ENCODE measurements at regions not wholly inside any gene's neighbourhood (a gene's known extent, or its start where the extent isn't known, plus 50 kb on each side); places are given as distances from the start of the nearest gene placed in this dataset.
A peak's percentile ranks its signal among the peaks of the same experiment; 100 is the strongest.
"Not testable (repeated sequence)": the region's sequence is repeated elsewhere in the genome, so short reads cannot be mapped to it uniquely, and the experiment has no call there.

DNA sequence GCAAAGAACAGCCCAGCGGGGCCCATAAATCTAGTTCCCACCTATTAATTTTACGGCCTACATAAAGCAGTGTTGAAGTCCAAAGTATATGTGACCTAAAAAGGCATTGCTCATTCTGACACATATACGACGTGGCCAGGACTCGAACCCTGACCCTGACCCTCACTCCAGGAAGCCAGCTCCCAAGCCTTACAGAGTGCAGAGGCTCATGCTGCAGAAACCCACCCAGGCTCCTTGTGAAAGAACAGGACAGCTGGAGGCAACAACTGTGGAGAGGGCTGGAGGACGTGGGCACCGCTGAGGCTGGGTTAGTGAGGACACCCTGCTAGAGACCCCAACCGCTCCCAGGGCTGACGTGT lies 221.6 kb downstream of the CYP26B1 start:
- Histone ChIP-seq H3K27ac (ENCODE audit: low read depth in 2 of 2, low read length in 2 of 2) (peak overlapping the region in 1 of 2 donors; percentile 3), H3K4me1 (ENCODE audit: control insufficient read depth in 2 of 2, insufficient read depth in 2 of 2, low read length in 2 of 2) (peaks cover 8 to 29% of the 10 kb centered on the region in 2 donors), H3K4me3 (ENCODE audit: low read length in 2 of 2) (no peak overlapping the region), H3K27me3 (ENCODE audit: control insufficient read depth in 2 of 2, insufficient read depth in 2 of 2, low read length in 2 of 2) (no peaks in the 10 kb centered on the region), H3K9me3 (ENCODE audit: control insufficient read depth in 2 of 2, low read length in 2 of 2) (no peaks in the 10 kb centered on the region), H3K9ac (ENCODE audit: low read depth in 1 of 2, low read length in 2 of 2) (no peak overlapping the region), H3K36me3 (ENCODE audit: control insufficient read depth in 2 of 2, insufficient read depth in 2 of 2, low read length in 2 of 2) (no peaks in the 10 kb centered on the region)

DNA sequence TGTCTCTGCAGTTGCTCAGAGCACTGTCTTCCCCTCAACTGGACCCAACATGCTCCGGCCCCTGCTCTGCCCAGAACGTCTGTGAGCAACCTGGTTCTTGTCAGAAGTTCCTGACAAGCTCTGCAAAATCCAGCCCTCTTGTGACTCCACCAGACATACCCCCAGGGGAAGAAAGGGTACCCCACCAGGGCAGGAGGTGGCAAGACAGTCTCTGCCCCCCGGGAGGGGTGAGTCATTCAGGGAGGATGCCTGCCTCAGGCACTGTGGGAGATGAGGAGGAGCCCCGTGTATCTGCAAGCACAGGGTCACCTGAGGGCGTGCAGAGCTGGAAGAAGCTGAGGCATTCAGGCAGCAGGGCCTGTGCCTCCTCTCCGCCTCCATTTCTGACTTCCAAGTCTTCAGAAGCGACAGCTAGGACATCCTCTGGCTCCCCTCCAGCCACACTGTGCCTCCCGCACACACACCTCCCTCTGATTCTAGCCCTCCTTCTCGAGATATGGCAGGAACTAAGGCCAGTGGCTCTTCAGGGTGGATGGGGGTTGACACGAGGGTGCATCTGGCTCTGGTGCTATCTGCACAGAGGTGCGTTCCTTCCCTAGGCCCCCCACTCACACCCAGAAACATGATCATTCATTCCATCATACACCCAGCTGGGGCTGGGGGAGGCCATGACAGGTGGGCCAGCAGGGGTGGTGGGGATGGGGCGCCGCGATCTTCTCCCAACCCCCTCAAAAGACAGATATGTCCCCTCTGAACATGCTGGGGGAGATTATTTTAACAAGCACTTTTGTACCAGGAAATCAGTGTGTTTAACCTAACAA lies 222.2 kb downstream of the CYP26B1 start:
- Histone ChIP-seq H3K27me3 (ENCODE audit: control insufficient read depth in 2 of 2, insufficient read depth in 2 of 2, low read length in 2 of 2) (no peaks in the 10 kb centered on the region), H3K27ac (ENCODE audit: low read depth in 2 of 2, low read length in 2 of 2) (no peak overlapping the region), H3K36me3 (ENCODE audit: control insufficient read depth in 2 of 2, insufficient read depth in 2 of 2, low read length in 2 of 2) (no peaks in the 10 kb centered on the region), H3K9ac (ENCODE audit: low read depth in 1 of 2, low read length in 2 of 2) (no peak overlapping the region), H3K4me1 (ENCODE audit: control insufficient read depth in 2 of 2, insufficient read depth in 2 of 2, low read length in 2 of 2) (peaks cover 8 to 28% of the 10 kb centered on the region in 2 donors), H3K4me3 (ENCODE audit: low read length in 2 of 2) (no peak overlapping the region), H3K9me3 (ENCODE audit: control insufficient read depth in 2 of 2, low read length in 2 of 2) (no peaks in the 10 kb centered on the region)

DNA sequence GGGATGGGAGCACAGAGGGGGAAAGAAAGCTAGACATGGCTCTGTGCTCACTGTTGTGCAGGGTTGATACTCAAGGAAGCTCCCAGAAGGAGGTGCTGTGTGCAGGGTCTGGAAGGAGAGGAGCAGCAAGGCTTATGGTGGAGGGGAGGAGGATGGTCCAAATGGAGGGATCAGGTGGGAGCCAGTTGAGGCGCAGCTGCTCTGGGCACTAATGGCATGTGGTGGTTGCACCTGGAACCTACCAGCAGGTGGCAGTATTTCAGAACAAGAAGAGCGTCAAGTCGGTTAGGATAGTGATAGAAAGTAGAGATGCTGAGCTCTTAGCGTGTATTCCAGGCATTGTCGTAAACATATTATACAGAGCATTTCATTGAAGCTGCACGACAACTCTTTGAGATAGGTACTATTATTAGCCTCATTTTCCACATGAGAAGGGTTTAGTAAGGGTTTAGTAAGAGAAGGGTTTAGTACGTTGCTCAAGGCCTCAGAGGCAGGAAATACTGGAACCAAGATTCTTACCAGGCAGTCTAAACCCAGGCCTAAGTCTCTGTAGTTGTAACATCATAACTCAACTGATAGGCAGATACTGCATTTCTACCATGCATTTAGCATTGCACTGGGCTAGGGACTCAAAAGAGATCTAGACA lies 223.7 kb downstream of the CYP26B1 start:
- Histone ChIP-seq H3K9ac (ENCODE audit: low read depth in 1 of 2, low read length in 2 of 2) (no peak overlapping the region), H3K9me3 (ENCODE audit: control insufficient read depth in 2 of 2, low read length in 2 of 2) (no peaks in the 10 kb centered on the region), H3K27me3 (ENCODE audit: control insufficient read depth in 2 of 2, insufficient read depth in 2 of 2, low read length in 2 of 2) (no peaks in the 10 kb centered on the region), H3K4me1 (ENCODE audit: control insufficient read depth in 2 of 2, insufficient read depth in 2 of 2, low read length in 2 of 2) (peaks cover 6 to 19% of the 10 kb centered on the region in 2 donors), H3K36me3 (ENCODE audit: control insufficient read depth in 2 of 2, insufficient read depth in 2 of 2, low read length in 2 of 2) (no peaks in the 10 kb centered on the region), H3K27ac (ENCODE audit: low read depth in 2 of 2, low read length in 2 of 2) (no peak overlapping the region), H3K4me3 (ENCODE audit: low read length in 2 of 2) (no peak overlapping the region)

DNA sequence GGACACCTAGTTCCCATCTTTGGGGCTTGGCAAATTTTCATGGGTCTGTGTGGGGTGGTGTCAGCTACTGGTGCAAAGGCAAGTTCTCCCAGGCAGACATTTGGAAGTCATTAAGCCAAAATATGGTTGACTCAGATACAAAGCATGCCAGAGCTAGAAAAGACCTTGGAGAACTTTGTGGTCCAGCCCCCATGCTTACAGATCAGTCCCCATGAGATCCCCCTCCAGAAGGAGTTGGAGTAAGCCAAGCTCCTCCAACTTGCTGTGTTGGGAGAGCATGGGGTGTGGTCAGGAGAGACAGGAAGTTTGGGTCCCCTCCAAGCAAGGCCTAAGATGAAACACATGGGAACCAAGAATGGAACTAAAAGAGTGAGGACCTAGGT lies 224.5 kb downstream of the CYP26B1 start:
- H3K36me3 ChIP-seq (ENCODE audit: control insufficient read depth in 2 of 2, insufficient read depth in 2 of 2, low read length in 2 of 2): no peaks in the 10 kb centered on the region
- peaks cover 6 to 19% of the 10 kb centered on the region in 2 donors for H3K4me1 ChIP-seq (ENCODE audit: control insufficient read depth in 2 of 2, insufficient read depth in 2 of 2, low read length in 2 of 2)
- H3K9me3 ChIP-seq (ENCODE audit: control insufficient read depth in 2 of 2, low read length in 2 of 2): peaks cover 0 to 4% of the 10 kb centered on the region in 2 donors
- no peak overlapping the region for H3K27ac ChIP-seq (ENCODE audit: low read depth in 2 of 2, low read length in 2 of 2)
- H3K27me3 ChIP-seq (ENCODE audit: control insufficient read depth in 2 of 2, insufficient read depth in 2 of 2, low read length in 2 of 2): no peaks in the 10 kb centered on the region
- no peak overlapping the region for H3K4me3 ChIP-seq (ENCODE audit: low read length in 2 of 2)
- H3K9ac ChIP-seq (ENCODE audit: low read depth in 1 of 2, low read length in 2 of 2): no peak overlapping the region

DNA sequence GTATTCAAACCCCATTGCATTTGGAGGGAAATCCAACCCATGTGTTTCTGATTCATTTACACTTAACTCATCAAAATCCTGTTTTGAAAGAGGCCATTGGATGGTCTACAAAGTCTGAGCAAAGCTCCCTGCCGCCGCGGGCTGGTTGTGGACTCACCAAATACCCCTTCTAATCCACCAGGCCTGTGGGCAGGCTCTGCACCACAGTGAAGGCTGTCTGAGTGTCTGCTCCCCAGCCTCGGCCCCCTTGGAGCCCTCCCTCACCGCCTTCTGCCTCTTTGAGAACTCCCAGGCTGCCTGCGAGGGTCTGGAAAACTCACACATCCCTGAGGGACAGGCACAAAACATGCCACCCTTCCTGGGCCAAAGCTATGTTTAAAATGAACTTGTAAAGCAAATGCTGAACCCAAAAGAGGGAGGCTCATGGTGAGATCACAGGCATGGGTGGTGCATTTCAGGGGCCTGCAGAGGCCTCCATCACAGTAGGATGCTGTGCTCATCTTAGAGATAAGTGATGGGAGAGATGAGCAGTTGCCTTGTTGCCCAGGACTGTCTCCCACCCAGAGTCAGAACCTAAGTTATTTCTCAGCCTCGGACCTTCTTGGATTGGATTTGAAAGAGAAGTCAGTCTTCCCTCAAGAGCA lies 225.0 kb downstream of the CYP26B1 start:
- Histone ChIP-seq H3K4me1 (ENCODE audit: control insufficient read depth in 2 of 2, insufficient read depth in 2 of 2, low read length in 2 of 2) (peaks cover 6 to 19% of the 10 kb centered on the region in 2 donors), H3K4me3 (ENCODE audit: low read length in 2 of 2) (no peak overlapping the region), H3K27me3 (ENCODE audit: control insufficient read depth in 2 of 2, insufficient read depth in 2 of 2, low read length in 2 of 2) (no peaks in the 10 kb centered on the region), H3K9me3 (ENCODE audit: control insufficient read depth in 2 of 2, low read length in 2 of 2) (peaks cover 0 to 5% of the 10 kb centered on the region in 2 donors), H3K9ac (ENCODE audit: low read depth in 1 of 2, low read length in 2 of 2) (no peak overlapping the region), H3K36me3 (ENCODE audit: control insufficient read depth in 2 of 2, insufficient read depth in 2 of 2, low read length in 2 of 2) (no peaks in the 10 kb centered on the region), H3K27ac (ENCODE audit: low read depth in 2 of 2, low read length in 2 of 2) (no peak overlapping the region)

DNA sequence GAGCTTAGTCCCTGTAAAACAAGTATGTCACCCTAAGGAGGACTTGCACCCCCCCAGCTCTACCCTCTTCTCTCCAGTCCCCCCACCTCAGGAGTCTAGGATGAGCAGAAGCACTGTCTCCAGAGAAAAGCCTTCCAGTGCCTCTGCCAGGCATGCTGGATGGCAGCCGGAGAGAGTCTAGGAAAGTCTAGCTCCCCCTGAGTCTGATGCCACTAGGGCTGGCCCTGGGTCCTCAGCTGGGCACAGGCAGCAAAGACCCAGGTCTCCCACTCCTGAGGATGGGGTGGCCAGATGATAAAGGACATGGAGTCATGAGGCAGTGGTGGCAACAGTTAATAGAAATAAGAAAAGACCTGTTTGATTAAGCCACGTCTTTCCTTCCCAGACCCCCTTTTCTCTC lies 225.6 kb downstream of the CYP26B1 start:
- no peaks in the 10 kb centered on the region for H3K36me3 ChIP-seq (ENCODE audit: control insufficient read depth in 2 of 2, insufficient read depth in 2 of 2, low read length in 2 of 2)
- H3K9me3 ChIP-seq (ENCODE audit: control insufficient read depth in 2 of 2, low read length in 2 of 2): peaks cover 0 to 5% of the 10 kb centered on the region in 2 donors
- H3K27me3 ChIP-seq (ENCODE audit: control insufficient read depth in 2 of 2, insufficient read depth in 2 of 2, low read length in 2 of 2): no peaks in the 10 kb centered on the region
- no peak overlapping the region for H3K4me3 ChIP-seq (ENCODE audit: low read length in 2 of 2)
- H3K27ac ChIP-seq (ENCODE audit: low read depth in 2 of 2, low read length in 2 of 2): no peak overlapping the region
- no peak overlapping the region for H3K9ac ChIP-seq (ENCODE audit: low read depth in 1 of 2, low read length in 2 of 2)
- peaks cover 6 to 19% of the 10 kb centered on the region in 2 donors for H3K4me1 ChIP-seq (ENCODE audit: control insufficient read depth in 2 of 2, insufficient read depth in 2 of 2, low read length in 2 of 2)

DNA sequence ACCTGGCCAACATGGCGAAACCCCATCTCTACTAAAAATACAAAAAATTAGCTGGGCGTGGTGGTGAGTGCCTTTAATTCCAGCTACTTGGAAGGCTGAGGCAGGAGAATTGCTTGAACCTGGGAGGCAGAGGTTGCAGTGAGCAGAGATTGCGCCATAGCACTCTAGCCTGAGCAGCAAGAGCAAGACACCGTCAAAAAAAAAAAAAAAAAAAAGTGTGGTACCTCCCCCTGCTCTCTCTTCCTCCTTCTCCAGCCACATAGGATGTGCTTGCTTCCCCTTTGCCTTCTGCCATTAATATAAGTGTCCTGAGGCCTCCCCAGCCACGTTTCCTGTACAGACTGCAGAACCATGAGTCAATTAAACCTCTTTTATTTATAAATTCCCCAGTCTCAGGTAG lies 226.8 kb downstream of the CYP26B1 start:
- H3K27ac ChIP-seq (ENCODE audit: low read depth in 2 of 2, low read length in 2 of 2); H3K27me3 ChIP-seq (ENCODE audit: control insufficient read depth in 2 of 2, insufficient read depth in 2 of 2, low read length in 2 of 2); H3K4me3 ChIP-seq (ENCODE audit: low read length in 2 of 2); H3K4me1 ChIP-seq (ENCODE audit: control insufficient read depth in 2 of 2, insufficient read depth in 2 of 2, low read length in 2 of 2); H3K9ac ChIP-seq (ENCODE audit: low read depth in 1 of 2, low read length in 2 of 2); H3K36me3 ChIP-seq (ENCODE audit: control insufficient read depth in 2 of 2, insufficient read depth in 2 of 2, low read length in 2 of 2); H3K9me3 ChIP-seq (ENCODE audit: control insufficient read depth in 2 of 2, low read length in 2 of 2): not testable (repeated sequence)

DNA sequence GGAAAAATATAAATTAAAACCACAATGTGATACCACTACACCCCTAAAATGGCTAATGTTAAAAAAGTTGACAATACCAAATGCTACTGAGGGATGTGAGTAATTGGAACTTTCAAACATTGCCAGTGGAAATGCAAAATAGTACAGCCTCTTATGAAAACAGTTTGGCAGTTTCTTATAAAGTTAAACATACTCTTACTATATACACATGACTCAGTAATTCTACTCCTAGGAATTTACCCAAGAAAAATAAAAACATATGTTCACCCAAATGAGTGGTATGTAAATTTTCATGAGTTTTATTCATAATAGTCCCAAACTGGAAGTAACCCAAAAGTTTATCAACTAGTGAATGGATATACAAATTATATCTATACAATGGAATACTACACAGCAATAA lies 228.0 kb downstream of the CYP26B1 start:
- no peak overlapping the region for H3K27ac ChIP-seq (ENCODE audit: low read depth in 2 of 2, low read length in 2 of 2)
- H3K9me3 ChIP-seq (ENCODE audit: control insufficient read depth in 2 of 2, low read length in 2 of 2): peaks cover 0 to 5% of the 10 kb centered on the region in 2 donors
- no peak overlapping the region for H3K9ac ChIP-seq (ENCODE audit: low read depth in 1 of 2, low read length in 2 of 2)

DNA sequence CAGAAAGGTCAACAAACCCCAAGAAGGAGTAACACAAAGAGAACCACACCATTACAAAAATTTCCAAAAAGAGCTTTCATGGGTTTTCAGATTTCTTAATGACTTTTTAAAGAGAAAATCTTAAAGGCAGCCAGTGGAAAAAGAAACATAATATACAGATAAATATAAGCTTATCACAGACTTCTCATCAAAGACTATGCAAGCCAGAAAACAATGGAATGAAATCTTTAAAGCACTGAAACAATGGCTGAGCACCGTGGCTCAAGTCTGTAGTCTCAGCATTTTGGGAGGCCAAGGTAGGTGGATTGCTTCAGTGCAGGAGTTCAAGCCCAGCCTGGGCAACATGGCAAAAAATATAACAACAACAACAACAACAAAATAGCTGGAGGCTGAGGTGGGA lies 237.4 kb downstream of the CYP26B1 start:
- no peak overlapping the region for H3K27ac ChIP-seq (ENCODE audit: low read depth in 2 of 2, low read length in 2 of 2)

More for the DNA sequence above, 228.0 kb downstream of the CYP26B1 start:
- H3K4me1 ChIP-seq (ENCODE audit: control insufficient read depth in 2 of 2, insufficient read depth in 2 of 2, low read length in 2 of 2): no peaks in the 10 kb centered on the region
- H3K27me3 ChIP-seq (ENCODE audit: control insufficient read depth in 2 of 2, insufficient read depth in 2 of 2, low read length in 2 of 2): no peaks in the 10 kb centered on the region
- no peak overlapping the region for H3K4me3 ChIP-seq (ENCODE audit: low read length in 2 of 2)
- H3K36me3 ChIP-seq (ENCODE audit: control insufficient read depth in 2 of 2, insufficient read depth in 2 of 2, low read length in 2 of 2): no peaks in the 10 kb centered on the region

DNA sequence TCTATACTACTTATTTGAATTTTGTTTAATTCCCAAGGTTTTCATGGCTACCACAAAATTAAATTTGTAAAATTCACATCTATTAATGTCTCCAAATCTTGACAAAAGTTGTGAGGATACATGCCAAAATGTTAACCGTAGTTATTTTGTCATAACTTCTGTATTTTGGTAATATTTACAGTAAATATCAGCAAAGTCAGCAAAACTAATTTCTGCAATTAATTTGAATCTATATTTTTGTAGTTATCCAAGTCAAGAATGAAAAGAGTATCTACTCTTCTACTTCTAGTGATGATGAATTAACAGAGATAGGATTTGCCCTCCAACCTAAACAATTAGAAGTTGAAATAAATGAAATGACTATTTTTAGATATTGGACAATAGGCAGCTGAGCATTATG lies 238.9 kb downstream of the CYP26B1 start:
- Histone ChIP-seq H3K4me1 (ENCODE audit: control insufficient read depth in 2 of 2, insufficient read depth in 2 of 2, low read length in 2 of 2) (no peaks in the 10 kb centered on the region), H3K9ac (ENCODE audit: low read depth in 1 of 2, low read length in 2 of 2) (no peak overlapping the region), H3K27ac (ENCODE audit: low read depth in 2 of 2, low read length in 2 of 2) (no peak overlapping the region), H3K27me3 (ENCODE audit: control insufficient read depth in 2 of 2, insufficient read depth in 2 of 2, low read length in 2 of 2) (peaks cover 0 to 6% of the 10 kb centered on the region in 2 donors), H3K4me3 (ENCODE audit: low read length in 2 of 2) (no peak overlapping the region), H3K36me3 (ENCODE audit: control insufficient read depth in 2 of 2, insufficient read depth in 2 of 2, low read length in 2 of 2) (no peaks in the 10 kb centered on the region), H3K9me3 (ENCODE audit: control insufficient read depth in 2 of 2, low read length in 2 of 2) (no peaks in the 10 kb centered on the region)

More for the DNA sequence above, 237.4 kb downstream of the CYP26B1 start:
- Histone ChIP-seq H3K4me1 (ENCODE audit: control insufficient read depth in 2 of 2, insufficient read depth in 2 of 2, low read length in 2 of 2) (no peaks in the 10 kb centered on the region), H3K4me3 (ENCODE audit: low read length in 2 of 2) (no peak overlapping the region), H3K36me3 (ENCODE audit: control insufficient read depth in 2 of 2, insufficient read depth in 2 of 2, low read length in 2 of 2) (no peaks in the 10 kb centered on the region), H3K9me3 (ENCODE audit: control insufficient read depth in 2 of 2, low read length in 2 of 2) (no peaks in the 10 kb centered on the region), H3K27me3 (ENCODE audit: control insufficient read depth in 2 of 2, insufficient read depth in 2 of 2, low read length in 2 of 2) (peaks cover 0 to 6% of the 10 kb centered on the region in 2 donors), H3K9ac (ENCODE audit: low read depth in 1 of 2, low read length in 2 of 2) (no peak overlapping the region)

Measured in mucosa of rectum (tissue), 2 donors.